CD4-positive, alpha-beta T cell (primary cell): ENCODE measurements at regions not wholly inside any gene's neighbourhood (a gene's known extent, or its start where the extent isn't known, plus 50 kb on each side); places are given as distances from the start of the nearest gene placed in this dataset.

Experiments
- ATAC-seq: fragments of 200-7000 bp; cut with Tn5 transposase; one replicate; pipeline ENCODE4 v1.10.0; 2022; ENCODE audit warnings: mild to moderate bottlenecking; ENCODE audit not compliant: poor library complexity
- CTCF ChIA-PET: fragments of 350-600 bp; sonication (Branson Sonifier 250); formaldehyde crosslinking; loops from one replicate; lab custom pipeline; 2021; ENCODE audit warnings: antibody characterized with exemption, inconsistent platforms; lab: Charles Lee
- POLR2A ChIA-PET: fragments of 350-600 bp; sonication (Branson Sonifier 250); formaldehyde crosslinking; loops from one replicate; lab custom pipeline; 2021; ENCODE audit warnings: antibody characterized with exemption, inconsistent platforms; lab: Charles Lee
- DNase-seq, 14 experiments: peaks; one replicate each; pipeline ENCODE4 v3.0.0-alpha.2; 2013 to 2020; ENCODE audit warnings: mixed read lengths in 2 of 14
- H3K27ac ChIP-seq, 2 donors: one replicate each; pipeline versions ENCODE4 v1.5.1 to v1.7.0; 2013; ENCODE audit warnings: low read length in 2 of 2, low read depth in 1 of 2, mild to moderate bottlenecking in 1 of 2
- H3K27me3 ChIP-seq, 2 experiments: 1 replicate in 1 of 2; 2 replicates in 1 of 2; pipeline versions ENCODE4 v1.6.1 to v1.7.0; 2013; ENCODE audit warnings: low read length in 2 of 2, control low read depth in 1 of 2, mild to moderate bottlenecking in 1 of 2, moderate library complexity in 1 of 2; ENCODE audit not compliant: insufficient read depth in 2 of 2, control insufficient read depth in 1 of 2
- H3K36me3 ChIP-seq: one replicate; pipeline ENCODE4 v1.6.1; 2013; ENCODE audit warnings: low read length, control low read depth; ENCODE audit not compliant: insufficient read depth
- H3K4me1 ChIP-seq: one replicate; pipeline ENCODE4 v1.6.1; 2013; ENCODE audit warnings: low read length, control low read depth; ENCODE audit not compliant: insufficient read depth
- H3K4me3 ChIP-seq: one replicate; pipeline ENCODE4 v1.5.1; 2013; ENCODE audit warnings: mild to moderate bottlenecking, low read length, moderate library complexity
- H3K9me3 ChIP-seq, 2 experiments: 1 replicate in 1 of 2; 2 replicates in 1 of 2; pipeline versions ENCODE4 v1.6.1 to v1.7.0; 2013; ENCODE audit warnings: low read length in 2 of 2, mild to moderate bottlenecking in 2 of 2, control low read depth in 1 of 2, moderate library complexity in 1 of 2; ENCODE audit not compliant: control insufficient read depth in 1 of 2, insufficient read depth in 1 of 2
- H3K27ac Mint-ChIP-seq: one replicate; pipeline ENCODE4 v1.8.0; 2020; ENCODE audit warnings: mixed read lengths
- H3K27me3 Mint-ChIP-seq: one replicate; pipeline ENCODE4 v1.8.0; 2021; ENCODE audit warnings: mixed read lengths
- H3K36me3 Mint-ChIP-seq: one replicate; pipeline ENCODE4 v1.8.0; 2021; ENCODE audit warnings: low read depth, mixed read lengths
- H3K4me1 Mint-ChIP-seq: one replicate; pipeline ENCODE4 v1.8.0; 2021; ENCODE audit warnings: low read depth, mixed read lengths
- H3K4me3 Mint-ChIP-seq: one replicate; pipeline ENCODE4 v1.8.0; 2020; ENCODE audit warnings: mild to moderate bottlenecking, mixed read lengths
- H3K9me3 Mint-ChIP-seq: one replicate; pipeline ENCODE4 v1.8.0; 2020; ENCODE audit warnings: mixed read lengths
- CTCF ChIP-seq: fragments of 200-600 bp; IDR thresholded peaks from one replicate; pipeline ENCODE4 v1.8.0; 2022; ENCODE audit warnings: antibody characterized with exemption, mild to moderate bottlenecking
- intact Hi-C, 2 experiments: fragments of 100-400 bp; cut with DNase I in 1 of 2; cut with micrococcal nuclease in 1 of 2; formaldehyde crosslinking; loops; one replicate each; pipeline versions ENCODE4 v1.15.1 to v1.9.0; 2023 to 2025; cut with DNase I, micrococcal nuclease

- Histone ChIP-seq H3K4me1 (no peaks in the 10 kb centered on the region), H3K4me3 (no peak overlapping the region), H3K27ac (no peak overlapping the region), H3K36me3 (no peaks in the 10 kb centered on the region), H3K27me3 (no peaks in the 10 kb centered on the region), H3K9me3 (no peaks in the 10 kb centered on the region)
- no peak for ATAC-seq
- no peak for DNase-seq
- ChIA-PET CTCF (no interaction called here), POLR2A (no interaction called here)
- no peak for TF ChIP-seq CTCF
- Mint-ChIP-seq H3K27ac (no peak overlapping the region), H3K9me3 (no peaks in the 10 kb centered on the region), H3K36me3 (no peaks in the 10 kb centered on the region), H3K4me3 (no peak overlapping the region), H3K27me3 (no peaks in the 10 kb centered on the region), H3K4me1 (no peaks in the 10 kb centered on the region)
- intact Hi-C loops = no loop called here
Observed at GRCh38 chr5:7096294-7096693, 299.6 kb upstream of the ADCY2 start.

DNA sequence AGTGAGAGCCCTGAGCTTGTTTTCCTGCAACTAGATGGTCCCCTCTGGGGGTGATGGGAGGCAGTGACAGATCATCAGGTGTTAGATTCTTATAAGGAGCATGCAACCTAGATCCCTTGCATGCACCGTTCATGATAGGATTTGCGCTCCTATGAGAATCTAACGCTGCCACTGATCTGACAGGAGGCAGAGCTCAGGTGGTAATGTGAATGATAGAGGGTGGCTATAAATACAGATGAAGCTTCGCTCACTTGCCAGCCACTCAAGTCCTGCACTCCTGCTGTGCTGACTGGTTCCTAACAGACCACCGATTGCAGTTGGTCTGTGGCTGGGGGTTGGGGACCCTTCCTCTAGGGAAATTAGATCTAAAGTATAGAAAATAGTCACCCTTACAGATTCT is 290.6 kb upstream of the ADCY2 start:
- CTCF ChIA-PET = no interaction called here
- Histone ChIP-seq H3K9me3 (no peaks in the 10 kb centered on the region), H3K4me1 (no peaks in the 10 kb centered on the region), H3K27me3 (no peaks in the 10 kb centered on the region), H3K27ac (no peak overlapping the region), H3K36me3 (no peaks in the 10 kb centered on the region), H3K4me3 (no peak overlapping the region)
- Mint-ChIP-seq H3K4me1 (no peaks in the 10 kb centered on the region), H3K27ac (no peak overlapping the region), H3K4me3 (no peak overlapping the region), H3K36me3 (no peaks in the 10 kb centered on the region), H3K9me3 (no peaks in the 10 kb centered on the region), H3K27me3 (no peaks in the 10 kb centered on the region)
- TF ChIP-seq CTCF = no peak
- POLR2A ChIA-PET = no interaction called here
- ATAC-seq (no peak), DNase-seq (no peak)
- intact Hi-C loops = no loop called here

- Mint-ChIP-seq H3K36me3 (no peaks in the 10 kb centered on the region), H3K4me3 (no peak overlapping the region), H3K4me1 (no peaks in the 10 kb centered on the region), H3K27me3 (no peaks in the 10 kb centered on the region), H3K27ac (no peak overlapping the region), H3K9me3 (peaks cover 10% of the 10 kb centered on the region)
- TF ChIP-seq CTCF = no peak
- Histone ChIP-seq H3K27me3 (no peaks in the 10 kb centered on the region), H3K4me1 (no peaks in the 10 kb centered on the region), H3K27ac (no peak overlapping the region), H3K4me3 (no peak overlapping the region), H3K9me3 (no peaks in the 10 kb centered on the region), H3K36me3 (no peaks in the 10 kb centered on the region)
- ChIA-PET CTCF (no interaction called here), POLR2A (no interaction called here)
- ATAC-seq (no peak), DNase-seq (no peak)
- intact Hi-C loops = no loop called here
Observed at GRCh38 chr5:7117961-7118360, 278.0 kb upstream of the ADCY2 start.
